ENCODE measurements at regions not wholly inside any gene's neighbourhood (a gene's known extent, or its start where the extent isn't known, plus 50 kb on each side); places are given as distances from the start of the nearest gene placed in this dataset.
A peak's percentile ranks its signal among the peaks of the same experiment; 100 is the strongest.

DNA sequence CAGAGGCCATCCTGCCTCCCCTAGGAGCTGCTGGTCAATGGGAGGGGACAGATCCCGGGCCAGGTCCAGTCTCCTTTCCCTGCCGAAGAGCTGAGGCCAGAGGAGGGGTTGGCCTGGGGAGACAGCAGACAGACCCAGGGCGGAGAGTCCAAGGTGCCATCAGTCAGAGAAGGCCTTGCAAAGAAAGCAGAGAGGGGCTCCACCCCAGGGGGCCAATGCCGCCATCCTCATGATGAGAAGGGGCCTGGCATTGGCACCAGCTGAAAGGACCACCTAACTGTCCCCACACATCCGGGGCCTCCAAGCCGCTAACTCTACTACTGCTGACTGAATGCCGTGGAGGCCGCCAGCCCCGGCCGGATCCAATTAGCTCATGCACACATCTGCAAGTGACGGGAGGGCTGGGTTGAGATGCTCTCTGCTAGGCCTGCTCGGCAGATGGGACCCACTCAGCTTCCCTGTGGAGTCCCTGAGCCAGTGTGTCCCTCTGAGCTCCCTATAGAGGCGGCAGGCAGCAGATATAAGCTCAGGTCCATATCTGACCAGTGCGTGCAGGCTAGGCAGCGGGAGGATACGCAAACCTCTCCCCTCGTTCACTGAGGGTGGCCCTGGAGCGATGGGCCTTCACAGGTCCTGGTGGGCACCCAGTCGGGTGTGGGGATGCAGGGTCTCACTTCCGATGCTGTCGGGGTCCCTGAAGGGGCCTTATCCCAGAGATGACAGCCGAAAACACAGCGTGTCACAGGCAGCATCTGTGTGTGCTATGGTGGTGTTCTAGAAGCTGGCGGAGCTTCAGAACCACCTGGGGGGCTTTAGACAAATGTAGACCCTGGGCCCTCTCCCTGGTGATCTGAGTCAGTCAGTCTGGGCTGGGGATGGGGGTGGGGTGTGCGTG, 183.9 kb downstream of the CTTN start:
- peaks cover 5% of the 10 kb centered on the region for H3K79me1 ChIP-seq (ENCODE audit: low read depth, low read length)
- H3K14ac ChIP-seq (ENCODE audit: low read length) = peak overlapping the region; percentile 42
- no peak overlapping the region for H4K8ac ChIP-seq (ENCODE audit: low read depth, low read length)
- peak overlapping the region; percentile 72 for H2BK5ac ChIP-seq (ENCODE audit: low read length)
- no peak overlapping the region for H3K4ac ChIP-seq (ENCODE audit: low read length)
- peak overlapping the region; percentile 43 for H3K23ac ChIP-seq (ENCODE audit: low read depth, low read length, poor library complexity)
- H3K36me3 ChIP-seq (replicated peaks in 1 of 2; ENCODE audit: control insufficient read depth in 2 of 2, insufficient read depth in 2 of 2, low read length in 2 of 2) = no peaks in the 10 kb centered on the region
- peak overlapping the region; percentile 20 for H3K18ac ChIP-seq (ENCODE audit: low read length)
- H3K27ac ChIP-seq (replicated peaks; ENCODE audit: low read length) = no peak overlapping the region
- WGBS, 2 donors (ENCODE audit: extremely low coverage in 2 of 2, insufficient read length in 2 of 2, insufficient replicate concordance in 1 of 2) = no CpG with 5 or more reads among the region's 25 CpGs
- peak overlapping the region; percentile 31 for H2AK5ac ChIP-seq (ENCODE audit: low read depth, low read length)
- no peaks in the 10 kb centered on the region for H3K27me3 ChIP-seq (ENCODE audit: control insufficient read depth in 3 of 3, insufficient read depth in 3 of 3, low read depth in 1 of 3, low read length in 3 of 3)
- DNase-seq (ENCODE audit: low spot score) = no peak
- H3K9ac ChIP-seq (ENCODE audit: low read depth, low read length, poor library complexity) = peak overlapping the region; percentile 74
- peak overlapping the region; percentile 62 for H2BK120ac ChIP-seq (ENCODE audit: low read depth, low read length)
- H3K4me2 ChIP-seq (ENCODE audit: insufficient read depth, low read length, poor library complexity, severe bottlenecking) = no peak overlapping the region
- H2BK15ac ChIP-seq (ENCODE audit: low read length) = peak overlapping the region; percentile 24
- H3K9me3 ChIP-seq (replicated peaks in 1 of 2; ENCODE audit: control insufficient read depth in 2 of 2, insufficient read depth in 1 of 2, low read depth in 1 of 2, low read length in 2 of 2) = no peaks in the 10 kb centered on the region
- H4K91ac ChIP-seq (ENCODE audit: low read depth, low read length, poor library complexity) = no peak overlapping the region
- no peak overlapping the region for H2AFZ ChIP-seq (ENCODE audit: low read length)
- no peak overlapping the region for H2BK12ac ChIP-seq (ENCODE audit: low read length)
- peaks cover 7 to 10% of the 10 kb centered on the region in 2 donors for H3K4me1 ChIP-seq (ENCODE audit: control insufficient read depth in 2 of 2, insufficient read depth in 1 of 2, low read depth in 1 of 2, low read length in 2 of 2)
- no peak overlapping the region for H3K4me3 ChIP-seq (ENCODE audit: low read length in 2 of 2)

- WGBS, 2 donors (ENCODE audit: extremely low coverage in 2 of 2, insufficient read length in 2 of 2, insufficient replicate concordance in 1 of 2) = no CpG with 5 or more reads among the region's 15 CpGs
- no peak overlapping the region for H2BK5ac ChIP-seq (ENCODE audit: low read length)
- peaks cover 7 to 11% of the 10 kb centered on the region in 2 donors for H3K4me1 ChIP-seq (ENCODE audit: control insufficient read depth in 2 of 2, insufficient read depth in 1 of 2, low read depth in 1 of 2, low read length in 2 of 2)
- no peak overlapping the region for H2AK5ac ChIP-seq (ENCODE audit: low read depth, low read length)
- no peak overlapping the region for H2BK12ac ChIP-seq (ENCODE audit: low read length)
- H3K23ac ChIP-seq (ENCODE audit: low read depth, low read length, poor library complexity) = peak overlapping the region; percentile 26
- no peaks in the 10 kb centered on the region for H3K9me3 ChIP-seq (replicated peaks in 1 of 2; ENCODE audit: control insufficient read depth in 2 of 2, insufficient read depth in 1 of 2, low read depth in 1 of 2, low read length in 2 of 2)
- H3K4me2 ChIP-seq (ENCODE audit: insufficient read depth, low read length, poor library complexity, severe bottlenecking) = no peak overlapping the region
- H3K4ac ChIP-seq (ENCODE audit: low read length) = no peak overlapping the region
- peaks cover 2% of the 10 kb centered on the region for H3K79me1 ChIP-seq (ENCODE audit: low read depth, low read length)
- no peak overlapping the region for H2BK120ac ChIP-seq (ENCODE audit: low read depth, low read length)
- H3K14ac ChIP-seq (ENCODE audit: low read length) = no peak overlapping the region
- no peaks in the 10 kb centered on the region for H3K27me3 ChIP-seq (ENCODE audit: control insufficient read depth in 3 of 3, insufficient read depth in 3 of 3, low read depth in 1 of 3, low read length in 3 of 3)
- no peak overlapping the region for H2AFZ ChIP-seq (ENCODE audit: low read length)
- DNase-seq (ENCODE audit: low spot score) = no peak
- H3K36me3 ChIP-seq (replicated peaks in 1 of 2; ENCODE audit: control insufficient read depth in 2 of 2, insufficient read depth in 2 of 2, low read length in 2 of 2) = no peaks in the 10 kb centered on the region
- peak overlapping the region; percentile 61 for H3K9ac ChIP-seq (ENCODE audit: low read depth, low read length, poor library complexity)
- no peak overlapping the region for H3K4me3 ChIP-seq (ENCODE audit: low read length in 2 of 2)
- no peak overlapping the region for H2BK15ac ChIP-seq (ENCODE audit: low read length)
- no peak overlapping the region for H3K27ac ChIP-seq (replicated peaks; ENCODE audit: low read length)
- no peak overlapping the region for H4K91ac ChIP-seq (ENCODE audit: low read depth, low read length, poor library complexity)
- H3K18ac ChIP-seq (ENCODE audit: low read length) = peak overlapping the region; percentile 32
- no peak overlapping the region for H4K8ac ChIP-seq (ENCODE audit: low read depth, low read length)
These were observed 184.7 kb downstream of the CTTN start for GRCh38 chr11:70582886-70583641.

- Histone ChIP-seq H3K23ac (ENCODE audit: low read depth, low read length, poor library complexity) (no peak overlapping the region), H3K9ac (ENCODE audit: low read depth, low read length, poor library complexity) (no peak overlapping the region), H3K27me3 (ENCODE audit: control insufficient read depth in 3 of 3, insufficient read depth in 3 of 3, low read depth in 1 of 3, low read length in 3 of 3) (no peaks in the 10 kb centered on the region), H3K18ac (ENCODE audit: low read length) (peak overlapping the region; percentile 46), H4K8ac (ENCODE audit: low read depth, low read length) (peak overlapping the region; percentile 19), H3K14ac (ENCODE audit: low read length) (no peak overlapping the region), H3K36me3 (replicated peaks in 1 of 2; ENCODE audit: control insufficient read depth in 2 of 2, insufficient read depth in 2 of 2, low read length in 2 of 2) (no peaks in the 10 kb centered on the region), H2AK5ac (ENCODE audit: low read depth, low read length) (no peak overlapping the region), H3K4me2 (ENCODE audit: insufficient read depth, low read length, poor library complexity, severe bottlenecking) (no peak overlapping the region), H2BK12ac (ENCODE audit: low read length) (no peak overlapping the region), H3K4me1 (ENCODE audit: control insufficient read depth in 2 of 2, insufficient read depth in 1 of 2, low read depth in 1 of 2, low read length in 2 of 2) (peaks cover 7 to 11% of the 10 kb centered on the region in 2 donors), H3K79me1 (ENCODE audit: low read depth, low read length) (peaks cover 2% of the 10 kb centered on the region), H2BK120ac (ENCODE audit: low read depth, low read length) (no peak overlapping the region), H3K9me3 (replicated peaks in 1 of 2; ENCODE audit: control insufficient read depth in 2 of 2, insufficient read depth in 1 of 2, low read depth in 1 of 2, low read length in 2 of 2) (no peaks in the 10 kb centered on the region), H2BK5ac (ENCODE audit: low read length) (no peak overlapping the region), H3K27ac (replicated peaks; ENCODE audit: low read length) (no peak overlapping the region), H3K4ac (ENCODE audit: low read length) (no peak overlapping the region), H3K4me3 (ENCODE audit: low read length in 2 of 2) (no peak overlapping the region), H4K91ac (ENCODE audit: low read depth, low read length, poor library complexity) (no peak overlapping the region), H2BK15ac (ENCODE audit: low read length) (no peak overlapping the region), H2AFZ (ENCODE audit: low read length) (no peak overlapping the region)
- no peak for DNase-seq (ENCODE audit: low spot score)
- no CpG with 5 or more reads among the region's 17 CpGs for WGBS, 2 donors (ENCODE audit: extremely low coverage in 2 of 2, insufficient read length in 2 of 2, insufficient replicate concordance in 1 of 2)
These were observed 185.5 kb downstream of the CTTN start for GRCh38 chr11:70583781-70584218.
